Lung (tissue), 11 donors: ENCODE measurements at regions not wholly inside any gene's neighbourhood (a gene's known extent, or its start where the extent isn't known, plus 50 kb on each side); places are given as distances from the start of the nearest gene placed in this dataset.

ENCODE experiments used
- ATAC-seq: fragments of 200-7000 bp; cut with Tn5 transposase; one replicate; pipeline ENCODE4 v1.9.1; 2020; ENCODE audit warnings: moderate number of reproducible peaks; ENCODE audit not compliant: insufficient read depth, low FRiP score
- DNase-seq, 3 donors: peaks; one replicate each; pipeline ENCODE4 v3.0.0-alpha.2; 2013 to 2017
- H3K27ac ChIP-seq, 2 donors: one replicate each; pipeline ENCODE4 v1.5.1; 2013; ENCODE audit warnings: mild to moderate bottlenecking in 2 of 2, moderate library complexity in 2 of 2, control low read depth in 1 of 2, inconsistent platforms in 1 of 2, low read depth in 1 of 2, low read length in 1 of 2
- H3K27me3 ChIP-seq, 3 donors: one replicate each; pipeline ENCODE4 v1.5.1; 2013; ENCODE audit warnings: low read length in 2 of 3; ENCODE audit not compliant: control insufficient read depth in 3 of 3, insufficient read depth in 3 of 3
- H3K36me3 ChIP-seq, 4 donors: one replicate each; pipeline ENCODE4 v1.5.1; 2013; ENCODE audit warnings: low read length in 4 of 4, mild to moderate bottlenecking in 1 of 4, moderate library complexity in 1 of 4; ENCODE audit not compliant: control insufficient read depth in 4 of 4, insufficient read depth in 4 of 4
- H3K4me1 ChIP-seq, 5 donors: one replicate each; pipeline ENCODE4 v1.5.1; 2013; ENCODE audit warnings: low read length in 5 of 5, mild to moderate bottlenecking in 2 of 5, moderate library complexity in 1 of 5; ENCODE audit not compliant: control insufficient read depth in 5 of 5, insufficient read depth in 5 of 5
- H3K4me3 ChIP-seq: one replicate; pipeline ENCODE4 v1.5.1; 2013; ENCODE audit warnings: mild to moderate bottlenecking, control low read depth, moderate library complexity
- H3K9ac ChIP-seq, 2 donors: one replicate each; pipeline ENCODE4 v1.5.1; 2013; ENCODE audit warnings: low read length in 2 of 2, control low read depth in 1 of 2; ENCODE audit not compliant: insufficient read depth in 1 of 2
- H3K9me3 ChIP-seq, 4 donors: one replicate each; pipeline ENCODE4 v1.5.1; 2013; ENCODE audit warnings: low read length in 3 of 4, mild to moderate bottlenecking in 1 of 4, moderate library complexity in 1 of 4; ENCODE audit not compliant: control insufficient read depth in 4 of 4, insufficient read depth in 3 of 4
- WGBS, 2 donors: extraction: QIAGEN DNeasy Blood & Tissue Kit; methylation state at CpG; one replicate each; pipeline ENCODE4 v1.1.7; 2013; 5-methylcytosine and 5-hydroxymethylcytosine counted together
- TF ChIP-seq, protein P1 (sequence below): IDR thresholded peaks from 2 replicates; pipeline ENCODE4 v1.5.1; 2012; ENCODE audit warnings: mild to moderate bottlenecking; ENCODE audit errors: control extremely low read depth, extremely low read depth
- donor health status: control.
- donor health status: control.
- donor health status: Bipolar disorder and iron deficiency.
- donor health status: healthy.
- donor health status: DM: yes; HTN: yes; CAD: no.

DNA sequence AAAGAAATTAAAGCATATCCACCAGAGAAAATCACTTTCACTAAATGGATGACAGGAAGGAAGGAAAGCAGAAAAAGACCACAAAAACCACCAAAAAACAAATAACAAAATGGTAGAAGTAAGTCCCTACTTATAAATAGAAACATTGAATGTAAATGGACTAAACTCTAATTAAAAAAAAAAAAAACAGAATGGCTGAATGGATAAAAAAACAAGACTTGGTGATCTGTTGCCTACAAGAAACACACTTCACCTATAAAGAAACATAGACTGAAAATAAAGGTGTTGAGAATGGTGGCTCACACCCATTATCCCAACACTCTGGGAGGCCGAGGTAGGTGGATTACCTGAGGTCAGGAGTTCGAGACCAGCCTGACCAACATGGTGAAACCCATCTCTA lies 122.9 kb downstream of the HMHB1 start:
- H3K9me3 ChIP-seq = peaks cover 0 to 2% (median under 1%) of the 10 kb centered on the region in 4 donors
- 90% methylated on average over 2 of the region's 2 CpGs for WGBS, 2 donors
- no peaks in the 10 kb centered on the region for H3K27me3 ChIP-seq
- H3K4me1 ChIP-seq = peaks cover 0 to 2% (median 0%) of the 10 kb centered on the region in 5 donors
- H3K27ac ChIP-seq = no peak overlapping the region
- no peak overlapping the region for H3K4me3 ChIP-seq
- ATAC-seq (no peak), DNase-seq (no peak)
- H3K9ac ChIP-seq = no peak overlapping the region
- TF ChIP-seq, protein P1, sequence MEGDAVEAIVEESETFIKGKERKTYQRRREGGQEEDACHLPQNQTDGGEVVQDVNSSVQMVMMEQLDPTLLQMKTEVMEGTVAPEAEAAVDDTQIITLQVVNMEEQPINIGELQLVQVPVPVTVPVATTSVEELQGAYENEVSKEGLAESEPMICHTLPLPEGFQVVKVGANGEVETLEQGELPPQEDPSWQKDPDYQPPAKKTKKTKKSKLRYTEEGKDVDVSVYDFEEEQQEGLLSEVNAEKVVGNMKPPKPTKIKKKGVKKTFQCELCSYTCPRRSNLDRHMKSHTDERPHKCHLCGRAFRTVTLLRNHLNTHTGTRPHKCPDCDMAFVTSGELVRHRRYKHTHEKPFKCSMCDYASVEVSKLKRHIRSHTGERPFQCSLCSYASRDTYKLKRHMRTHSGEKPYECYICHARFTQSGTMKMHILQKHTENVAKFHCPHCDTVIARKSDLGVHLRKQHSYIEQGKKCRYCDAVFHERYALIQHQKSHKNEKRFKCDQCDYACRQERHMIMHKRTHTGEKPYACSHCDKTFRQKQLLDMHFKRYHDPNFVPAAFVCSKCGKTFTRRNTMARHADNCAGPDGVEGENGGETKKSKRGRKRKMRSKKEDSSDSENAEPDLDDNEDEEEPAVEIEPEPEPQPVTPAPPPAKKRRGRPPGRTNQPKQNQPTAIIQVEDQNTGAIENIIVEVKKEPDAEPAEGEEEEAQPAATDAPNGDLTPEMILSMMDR = no peak
- no peaks in the 10 kb centered on the region for H3K36me3 ChIP-seq

DNA sequence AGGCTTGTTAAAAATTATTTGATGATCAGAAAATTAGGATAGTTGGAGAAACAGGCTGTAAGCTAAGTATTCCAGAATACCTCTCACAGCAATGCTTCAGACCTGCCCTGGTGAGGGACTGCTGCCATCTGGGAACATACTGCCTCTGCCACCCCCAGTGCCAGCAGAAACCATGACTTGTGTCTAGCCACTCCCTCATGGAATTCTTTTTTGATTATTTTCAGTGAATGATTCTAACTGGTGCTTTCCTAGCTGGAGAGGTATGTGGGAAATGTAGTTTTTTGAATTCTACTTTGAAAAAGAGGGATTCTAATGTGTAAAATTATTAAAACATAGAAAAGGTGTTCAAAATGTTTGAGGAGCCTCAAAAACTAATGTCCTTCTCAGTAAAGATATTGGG lies 126.3 kb downstream of the HMHB1 start:
- Histone ChIP-seq H3K4me1 (no peaks in the 10 kb centered on the region), H3K9me3 (peaks cover 0 to 4% (median 2%) of the 10 kb centered on the region in 4 donors), H3K36me3 (no peaks in the 10 kb centered on the region), H3K4me3 (no peak overlapping the region), H3K27ac (no peak overlapping the region), H3K27me3 (no peaks in the 10 kb centered on the region), H3K9ac (no peak overlapping the region)
- ATAC-seq (no peak), DNase-seq (no peak)
- TF ChIP-seq, protein P1 = no peak

DNA sequence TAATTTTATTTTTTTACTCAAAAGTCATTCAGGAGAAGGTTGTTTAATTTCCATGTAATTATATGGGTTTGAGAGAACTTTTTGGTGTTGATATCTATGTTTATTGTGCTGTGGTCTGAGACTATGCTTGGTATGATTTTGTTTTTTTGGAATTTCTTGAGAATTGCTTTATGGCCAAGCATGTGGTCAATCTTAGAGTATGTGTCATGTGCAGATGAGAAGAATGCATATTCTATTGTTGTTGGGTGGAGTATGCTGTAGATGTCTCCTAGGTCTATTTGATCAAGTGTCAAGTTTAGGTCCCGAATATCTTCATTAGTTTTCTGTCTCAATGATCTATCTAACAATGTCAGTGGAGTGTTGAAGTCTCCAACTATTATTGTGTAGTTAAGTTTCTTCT lies 134.9 kb downstream of the HMHB1 start:
- Histone ChIP-seq H3K36me3 (no peaks in the 10 kb centered on the region), H3K9me3 (peaks cover 0 to 8% (median 0%) of the 10 kb centered on the region in 4 donors), H3K4me1 (no peaks in the 10 kb centered on the region), H3K9ac (no peak overlapping the region), H3K27me3 (no peaks in the 10 kb centered on the region), H3K27ac (no peak overlapping the region), H3K4me3 (no peak overlapping the region)
- 83 to 90% methylated on average over 1 of the region's 1 CpG for WGBS, 2 donors
- no peak for ATAC-seq
- TF ChIP-seq, protein P1 = no peak
- no peak for DNase-seq

DNA sequence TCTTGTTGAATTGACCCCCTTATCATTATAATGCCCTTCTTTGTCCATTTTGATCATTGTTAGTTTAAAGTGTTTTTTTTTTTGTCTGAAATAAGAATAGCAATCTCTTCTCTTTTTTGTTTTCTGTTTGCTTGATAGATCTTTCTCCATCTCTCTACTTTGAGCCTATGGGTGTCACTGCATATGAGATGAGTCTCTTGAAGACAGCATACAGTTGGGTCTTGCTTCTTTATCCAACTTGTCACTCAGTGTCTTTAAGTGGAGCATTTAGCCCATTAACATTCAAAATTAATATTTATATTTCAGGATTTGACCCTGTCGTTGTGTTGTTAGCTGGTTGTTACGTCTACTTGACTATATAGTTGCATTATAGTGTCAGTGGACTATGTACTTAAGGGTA lies 135.4 kb downstream of the HMHB1 start:
- 88 to 89% methylated on average over 2 of the region's 2 CpGs for whole genome bisulfite sequencing, 2 donors
- Histone ChIP-seq H3K9me3 (peaks cover 0 to 8% (median 1%) of the 10 kb centered on the region in 4 donors), H3K9ac (no peak overlapping the region), H3K4me1 (no peaks in the 10 kb centered on the region), H3K4me3 (no peak overlapping the region), H3K27me3 (no peaks in the 10 kb centered on the region), H3K27ac (no peak overlapping the region), H3K36me3 (no peaks in the 10 kb centered on the region)
- ATAC-seq = no peak
- TF ChIP-seq, protein P1 = no peak
- no peak for DNase-seq
